ENCODE measurements at regions not wholly inside any gene's neighbourhood (a gene's known extent, or its start where the extent isn't known, plus 50 kb on each side); places are given as distances from the start of the nearest gene placed in this dataset.

- TF ChIP-seq CTCF (IDR thresholded peaks at IDR 0.05) (no peak), REST (IDR thresholded peaks at IDR 0.05; ENCODE audit: insufficient read depth in 1 of 2, low read depth in 2 of 2, low read length in 1 of 2) (no peak), SIN3A (IDR thresholded peaks at IDR 0.05; ENCODE audit: borderline replicate concordance, insufficient read depth, low read depth, low read length) (no peak), TCF7L2 (IDR thresholded peaks at IDR 0.05; ENCODE audit: low read depth, low read length) (no peak), POLR2AphosphoS5 (IDR thresholded peaks at IDR 0.05; ENCODE audit: low read depth, low read length) (no peak)
- no peaks in the 10 kb centered on the region for H3K36me3 ChIP-seq (ENCODE audit: control insufficient read depth, insufficient read depth, low read length)
- CTCF ChIA-PET = no interaction called here
- intact Hi-C loops (cut with micrococcal nuclease; ENCODE audit: unreplicated experiment) (no loop called here), in situ Hi-C loops (cut with HindIII; ENCODE audit: low pct_unique_long_range_greater_than_20kb, low sequenced_read_pairs) (no loop called here)
- ATAC-seq (no peak), DNase-seq (ENCODE audit: low read depth, low spot score) (no peak)
- POLR2A ChIA-PET = no interaction called here
- H3K27me3 ChIP-seq (ENCODE audit: control insufficient read depth, insufficient read depth, low read length) = no peaks in the 10 kb centered on the region
- H3K27ac ChIP-seq (ENCODE audit: low read length) = no peak overlapping the region
- BruUV-seq (replicated peaks) = no TSS peak
- no peaks in the 10 kb centered on the region for H3K9me3 ChIP-seq (ENCODE audit: control insufficient read depth, insufficient read depth, low read depth, low read length)
- H3K4me1 ChIP-seq (ENCODE audit: control insufficient read depth, insufficient read depth, low read length) = no peaks in the 10 kb centered on the region
- H3K4me3 ChIP-seq (ENCODE audit: low read depth in 2 of 2, low read length in 2 of 2) = no peak overlapping the region
Measured at GRCh38 chr3:166462891-166463470, 625.8 kb upstream of the BCHE start.

- TF ChIP-seq POLR2AphosphoS5 (IDR thresholded peaks at IDR 0.05; ENCODE audit: low read depth, low read length) (no peak), TCF7L2 (IDR thresholded peaks at IDR 0.05; ENCODE audit: low read depth, low read length) (no peak), CTCF (IDR thresholded peaks at IDR 0.05) (no peak), SIN3A (IDR thresholded peaks at IDR 0.05; ENCODE audit: borderline replicate concordance, insufficient read depth, low read depth, low read length) (no peak), REST (IDR thresholded peaks at IDR 0.05; ENCODE audit: insufficient read depth in 1 of 2, low read depth in 2 of 2, low read length in 1 of 2) (no peak)
- POLR2A ChIA-PET = no interaction called here
- no peak for DNase-seq (ENCODE audit: low read depth, low spot score)
- no TSS peak for BruUV-seq (replicated peaks)
- Histone ChIP-seq H3K4me3 (ENCODE audit: low read depth in 2 of 2, low read length in 2 of 2) (no peak overlapping the region), H3K27me3 (ENCODE audit: control insufficient read depth, insufficient read depth, low read length) (no peaks in the 10 kb centered on the region), H3K9me3 (ENCODE audit: control insufficient read depth, insufficient read depth, low read depth, low read length) (no peaks in the 10 kb centered on the region), H3K4me1 (ENCODE audit: control insufficient read depth, insufficient read depth, low read length) (no peaks in the 10 kb centered on the region), H3K36me3 (ENCODE audit: control insufficient read depth, insufficient read depth, low read length) (no peaks in the 10 kb centered on the region), H3K27ac (ENCODE audit: low read length) (no peak overlapping the region)
- intact Hi-C loops (cut with micrococcal nuclease; ENCODE audit: unreplicated experiment) (no loop called here), in situ Hi-C loops (cut with HindIII; ENCODE audit: low pct_unique_long_range_greater_than_20kb, low sequenced_read_pairs) (no loop called here)
- CTCF ChIA-PET = no interaction called here
- ATAC-seq = no peak
Measured at GRCh38 chr3:166461626-166462025, 624.4 kb upstream of the BCHE start.
